Kidney capillary endothelial cell (primary cell): ENCODE measurements at regions not wholly inside any gene's neighbourhood (a gene's known extent, or its start where the extent isn't known, plus 50 kb on each side); places are given as distances from the start of the nearest gene placed in this dataset.
"Not testable (repeated sequence)": the region's sequence is repeated elsewhere in the genome, so short reads cannot be mapped to it uniquely, and the experiment has no call there.

Experiments used
- DNase-seq: peaks from one replicate; pipeline ENCODE4 v3.0.0-alpha.2; 2018; ENCODE audit warnings: low spot score

GRCh38 chr13:27327633-27328032 is 57.0 kb downstream of the RASL11A start:
- no peak for DNase-seq

DNA sequence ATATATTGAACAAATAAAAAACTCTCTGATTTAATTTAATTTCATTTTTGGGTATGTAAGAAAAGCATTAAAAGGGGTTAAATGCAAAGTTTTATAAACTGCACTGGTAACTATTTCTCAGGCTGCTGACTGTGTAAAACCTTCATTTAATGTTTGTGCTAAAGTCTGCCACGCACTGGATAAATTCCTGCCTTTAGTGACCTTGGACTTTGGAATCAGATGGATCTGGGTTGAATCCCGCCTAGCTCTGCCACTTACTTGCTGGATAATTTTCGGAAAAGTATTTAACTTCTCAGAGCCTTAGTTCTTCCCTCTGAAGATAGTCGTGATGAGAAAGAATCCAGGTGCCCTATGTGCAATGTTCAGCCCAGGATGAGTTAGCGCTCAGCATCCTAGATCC is 58.6 kb downstream of the RASL11A start:
- no peak for DNase-seq

- DNase-seq, result no peak
Observed at GRCh38 chr13:27334774-27335435, 64.3 kb downstream of the RASL11A start.

DNA sequence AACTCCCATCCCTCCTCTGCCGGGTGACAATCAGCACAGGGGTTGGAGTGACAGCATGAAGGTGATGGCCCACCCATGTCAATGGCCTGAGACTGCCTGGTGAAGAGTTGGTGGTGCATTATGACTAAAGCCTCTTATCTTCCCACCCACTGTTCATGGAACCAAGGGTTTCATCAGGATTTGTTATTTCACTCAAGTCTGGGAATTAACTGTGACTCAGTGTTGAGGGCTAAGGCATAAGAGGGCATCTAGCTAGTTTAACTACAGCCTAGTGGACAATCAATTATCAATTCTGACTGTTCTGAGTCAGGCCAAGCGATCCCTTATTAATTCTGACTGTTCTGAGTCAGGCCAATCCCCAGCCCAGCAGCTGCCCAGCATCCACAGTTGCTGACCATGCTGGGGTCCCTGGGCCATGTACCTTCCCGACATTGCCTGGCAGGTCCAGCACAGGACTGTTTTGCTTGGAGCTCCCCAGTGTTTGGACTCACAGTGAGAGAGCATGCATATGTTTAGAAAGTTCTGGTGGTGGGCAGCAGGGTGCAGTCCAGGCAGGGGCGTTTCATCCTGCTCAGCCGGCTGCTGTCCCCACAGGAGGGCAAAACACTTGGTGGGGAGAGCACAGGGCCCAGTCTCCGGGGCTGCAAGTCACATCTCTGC is 65.5 kb downstream of the RASL11A start:
- DNase-seq, result no peak

- no peak for DNase-seq
Observed at GRCh38 chr13:27338207-27338606, 67.6 kb downstream of the RASL11A start.

- DNase-seq, result no peak
Observed at GRCh38 chr13:27338816-27339215, 68.2 kb downstream of the RASL11A start.

DNA sequence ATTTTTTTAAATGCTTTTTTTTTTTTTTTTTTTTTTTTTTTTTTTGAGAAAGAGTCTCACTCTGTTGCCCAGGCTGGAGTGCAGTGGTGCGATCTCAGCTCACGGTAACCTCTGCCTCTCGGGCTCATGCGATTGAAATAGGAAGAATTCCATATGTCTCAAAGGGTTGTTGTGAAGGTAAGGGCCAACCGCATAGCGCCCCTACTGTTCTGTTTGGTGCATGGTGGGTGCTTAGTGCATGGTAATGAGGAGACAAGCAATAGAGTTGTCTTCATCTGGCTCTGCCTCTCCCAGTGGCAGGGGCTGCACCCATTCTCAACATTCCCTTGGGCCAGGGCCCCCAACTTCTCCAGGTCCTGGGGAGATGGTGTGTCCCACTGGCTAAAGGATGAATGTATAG is 68.7 kb downstream of the RASL11A start:
- peak; percentile 25 for DNase-seq

- no peak for DNase-seq
Observed at GRCh38 chr13:27341616-27342015, 71.0 kb downstream of the RASL11A start.

GRCh38 chr13:27347211-27347772 is 76.7 kb downstream of the RASL11A start:
- no peak for DNase-seq

DNA sequence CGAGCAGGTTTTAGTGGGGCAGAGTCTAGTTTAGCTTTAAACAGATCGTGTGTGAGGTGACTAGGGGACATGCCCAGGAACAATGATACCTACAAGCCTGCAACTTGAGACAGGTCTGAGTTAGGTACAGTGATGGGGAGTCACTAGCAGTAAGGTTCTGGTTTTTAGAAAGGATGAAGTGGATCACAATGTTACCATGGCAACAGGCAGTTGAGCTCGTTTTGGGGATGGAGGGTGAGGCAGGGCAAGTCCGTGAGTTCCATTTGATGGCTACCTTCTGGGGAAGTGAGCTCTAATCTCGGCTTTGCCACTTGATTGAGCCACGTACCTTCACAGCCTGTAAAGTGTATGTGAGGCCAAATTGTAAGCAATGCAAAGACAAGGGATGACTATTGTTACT is 76.0 kb upstream of the GTF3A start:
- no peak for DNase-seq

DNA sequence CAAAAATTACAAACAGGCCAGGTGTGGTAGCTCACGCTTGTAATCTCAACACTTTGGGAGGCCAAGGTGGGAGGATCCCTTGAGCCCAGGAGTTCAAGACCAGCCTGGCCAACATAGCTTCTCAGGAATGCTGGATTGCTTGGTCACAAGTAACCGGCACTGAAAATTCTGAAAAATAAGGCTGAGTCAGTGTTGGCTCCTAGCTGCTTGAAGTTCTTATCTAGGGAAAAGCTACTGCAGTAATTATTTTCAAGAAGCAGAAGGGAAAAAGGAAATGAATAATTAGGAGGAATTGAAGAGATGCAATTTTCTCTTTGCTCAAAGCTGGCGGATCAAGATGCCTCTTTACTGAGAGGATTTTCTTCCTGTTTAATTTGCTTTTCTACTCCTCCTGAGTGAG is 75.0 kb upstream of the GTF3A start:
- DNase-seq, result no peak

DNA sequence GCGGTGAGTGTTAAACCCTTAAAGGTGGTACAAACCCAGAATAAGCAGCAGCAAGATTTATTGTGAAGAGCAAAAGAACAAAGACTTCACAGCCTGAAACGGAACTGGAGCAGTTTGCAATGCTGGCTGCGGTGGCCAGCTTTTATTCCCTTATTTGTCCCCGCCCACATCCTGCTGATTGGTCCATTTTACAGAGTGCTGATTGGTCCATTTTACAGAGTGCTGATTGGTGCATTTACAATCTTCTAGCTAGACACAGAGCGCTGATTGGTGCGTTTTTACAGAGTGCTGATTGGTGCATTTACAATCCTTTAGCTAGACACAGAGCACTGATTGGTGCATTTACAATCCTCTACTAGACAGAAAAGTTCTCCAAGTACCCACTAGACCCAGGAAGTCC is 73.6 kb upstream of the GTF3A start:
- not testable (repeated sequence) for DNase-seq

GRCh38 chr13:27352698-27353097 is 71.7 kb upstream of the GTF3A start:
- no peak for DNase-seq

DNA sequence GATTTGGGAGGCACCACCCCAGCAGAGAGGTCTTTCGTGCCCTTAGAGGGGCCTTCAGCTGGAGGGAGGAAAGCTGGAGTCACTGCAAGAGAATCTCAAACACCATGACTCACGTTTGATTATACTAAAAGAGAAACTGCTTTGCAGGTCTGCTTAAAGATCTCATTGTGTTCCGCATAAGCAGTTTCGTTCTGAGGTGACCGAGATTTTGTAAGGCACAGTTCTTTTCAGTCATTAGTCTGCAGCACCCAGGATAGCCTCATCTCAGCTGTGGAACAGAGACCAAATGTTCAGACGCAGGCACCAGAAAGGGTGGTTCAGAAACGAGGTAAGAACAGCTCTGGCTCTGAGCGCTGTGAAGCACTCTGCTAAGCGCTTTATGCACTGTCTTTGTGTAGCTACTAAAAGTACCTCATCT is 71.2 kb upstream of the GTF3A start:
- DNase-seq, result no peak

DNA sequence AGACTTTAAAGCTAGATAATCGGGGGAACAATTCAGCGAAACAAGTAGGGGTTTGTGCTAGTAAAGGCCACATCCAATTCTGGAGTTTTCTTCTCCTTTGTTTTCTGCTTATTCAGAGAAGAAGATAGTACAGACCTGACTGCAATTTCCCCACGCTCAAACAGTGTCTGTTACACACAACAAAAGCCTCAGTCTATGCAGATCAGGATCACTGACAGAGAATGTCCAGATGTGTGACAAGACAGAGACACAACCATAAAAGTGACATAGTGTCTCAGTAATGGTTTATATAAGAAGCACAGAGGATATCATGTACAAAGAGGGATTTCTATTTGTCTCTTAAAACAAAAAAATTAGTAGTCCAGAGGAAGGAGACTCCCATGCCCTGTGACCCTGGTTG is 70.7 kb upstream of the GTF3A start:
- DNase-seq, result no peak

- DNase-seq, result no peak
Observed at GRCh38 chr13:27354379-27354778, 70.0 kb upstream of the GTF3A start.

DNA sequence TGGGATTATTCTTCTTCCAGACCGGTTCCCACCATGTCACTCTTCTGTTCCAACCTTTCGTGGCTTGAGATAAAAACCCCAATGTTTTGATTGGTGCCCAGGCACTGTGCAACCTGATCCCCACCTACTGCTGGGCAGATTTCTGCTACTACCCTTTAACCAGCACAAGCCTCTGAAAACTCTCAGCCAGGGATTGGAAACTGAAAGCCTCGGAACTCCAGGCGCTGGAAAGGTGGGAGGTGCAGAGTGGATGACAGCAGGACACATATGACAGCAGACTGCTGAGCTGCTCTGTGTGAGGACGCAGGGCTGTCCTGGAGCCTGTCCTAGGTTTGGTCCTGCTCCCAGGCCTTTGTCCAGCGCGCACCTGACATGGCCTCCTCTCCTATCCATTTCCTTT is 68.5 kb upstream of the GTF3A start:
- no peak for DNase-seq

DNA sequence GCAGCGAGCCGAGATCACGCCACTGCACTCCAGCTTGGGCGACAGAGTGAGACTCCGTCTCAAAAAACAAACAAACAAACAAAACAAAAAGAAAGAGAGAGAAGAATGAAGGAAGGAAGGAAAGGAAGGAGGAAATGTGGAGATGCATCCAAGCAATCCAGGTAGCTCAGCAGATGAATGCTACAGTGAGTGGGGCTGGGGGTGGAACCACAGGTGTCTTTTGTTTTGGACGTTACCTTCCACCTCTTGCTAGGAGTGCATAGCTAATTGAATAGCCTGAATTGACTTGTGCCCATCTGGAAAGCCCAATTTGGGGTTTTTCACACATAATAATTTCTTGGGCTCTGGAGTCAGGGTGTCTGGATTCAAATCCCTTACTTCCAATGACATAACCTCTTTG is 66.0 kb upstream of the GTF3A start:
- DNase-seq, result no peak

DNA sequence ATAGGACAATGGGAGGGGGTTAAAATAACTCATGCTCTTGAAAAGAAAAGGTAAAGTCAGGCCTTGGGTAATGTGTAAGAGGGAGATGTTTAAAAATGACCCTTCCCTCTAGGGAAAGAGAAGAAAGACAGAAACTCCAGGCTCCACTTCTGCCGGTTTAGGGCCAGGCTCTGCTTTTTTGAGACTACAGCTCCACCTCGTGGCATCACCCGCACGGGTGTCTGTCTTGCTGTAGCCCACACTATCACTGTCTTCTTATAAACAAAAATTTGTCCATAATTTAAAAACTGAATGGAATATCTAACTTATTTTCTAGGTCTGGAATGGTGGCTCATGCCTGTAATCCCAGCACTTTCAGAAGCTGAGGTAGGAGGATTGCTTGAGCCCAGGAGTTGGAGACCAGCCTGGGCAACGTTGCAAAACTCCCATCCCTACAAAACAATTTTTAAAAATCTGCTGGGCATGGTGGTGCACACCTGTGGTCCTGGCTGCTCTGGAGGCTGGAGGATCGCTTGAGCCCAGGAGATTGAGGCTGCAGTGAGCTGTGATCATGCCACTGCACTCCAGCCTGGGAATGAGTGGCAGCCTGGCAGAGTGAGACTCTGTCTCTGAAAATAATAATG is 65.1 kb upstream of the GTF3A start:
- DNase-seq, result peak; percentile 57

DNA sequence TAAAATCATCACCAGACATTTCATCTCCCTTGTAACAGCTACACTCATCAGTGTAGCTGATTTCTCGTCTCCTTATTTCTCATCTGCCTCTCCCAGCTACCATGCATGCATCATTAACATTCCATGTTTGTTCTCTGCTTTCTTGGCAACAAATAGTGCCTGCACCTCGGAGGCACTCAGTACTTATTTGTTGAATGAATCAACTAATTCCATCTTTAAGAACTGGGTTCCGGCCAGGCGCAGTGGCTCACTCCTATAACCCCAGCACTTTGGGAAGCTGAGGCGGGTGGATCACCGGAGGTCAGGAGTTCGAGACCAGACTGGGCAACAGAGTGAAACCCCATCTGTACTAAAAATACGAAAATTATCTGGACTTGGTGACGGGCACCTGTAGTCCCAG is 63.9 kb upstream of the GTF3A start:
- DNase-seq, result no peak

GRCh38 chr13:27362064-27362751 is 62.2 kb upstream of the GTF3A start:
- DNase-seq, result peak; percentile 75

- not testable (repeated sequence) for DNase-seq
Observed at GRCh38 chr13:27363637-27364036, 60.8 kb upstream of the GTF3A start.

GRCh38 chr13:27367570-27367969 is 56.8 kb upstream of the GTF3A start:
- DNase-seq, result no peak
